Loucy (cell line): ENCODE measurements at regions not wholly inside any gene's neighbourhood (a gene's known extent, or its start where the extent isn't known, plus 50 kb on each side); places are given as distances from the start of the nearest gene placed in this dataset.

Experiments used
- H2AFZ ChIP-seq: fragments of 200-600 bp; sonication (generic); 2 replicates; pipeline ENCODE4 v1.6.0; 2016; ENCODE audit warnings: antibody characterized with exemption, mild to moderate bottlenecking, low read length, moderate library complexity
- H3F3A ChIP-seq: fragments of 200-600 bp; 2 replicates; pipeline ENCODE4 v1.6.0; 2016; ENCODE audit warnings: antibody characterized with exemption, low read depth, mild to moderate bottlenecking
- H3K27me3 ChIP-seq: fragments of 200-600 bp; sonication (generic); 2 replicates; pipeline ENCODE4 v1.6.1; 2014; ENCODE audit warnings: low read length, mild to moderate bottlenecking; ENCODE audit not compliant: insufficient read depth, poor library complexity, severe bottlenecking
- H3K36me3 ChIP-seq: fragments of 200-600 bp; sonication (generic); 2 replicates; pipeline ENCODE4 v1.6.1; 2016; ENCODE audit warnings: low read length; ENCODE audit not compliant: insufficient read depth
- H3K4me1 ChIP-seq: fragments of 200-600 bp; sonication (generic); 2 replicates; pipeline ENCODE4 v1.5.1; 2014; ENCODE audit warnings: low read length, mild to moderate bottlenecking; ENCODE audit not compliant: insufficient read depth, poor library complexity, severe bottlenecking
- H3K4me2 ChIP-seq: fragments of 200-600 bp; sonication (generic); 2 replicates; pipeline ENCODE4 v1.6.0; 2014; ENCODE audit warnings: antibody characterized with exemption, low read length, low read depth, mild to moderate bottlenecking; ENCODE audit not compliant: poor library complexity, severe bottlenecking
- H3K4me3 ChIP-seq: fragments of 200-600 bp; sonication (generic); 2 replicates; pipeline ENCODE4 v1.5.1; 2014; ENCODE audit warnings: low read length, mild to moderate bottlenecking, mixed read lengths; ENCODE audit not compliant: poor library complexity, severe bottlenecking
- H3K79me2 ChIP-seq: fragments of 200-600 bp; sonication (generic); 2 replicates; pipeline ENCODE4 v1.6.1; 2014; ENCODE audit warnings: low read length; ENCODE audit not compliant: insufficient read depth
- H3K9ac ChIP-seq: fragments of 200-600 bp; sonication (generic); 2 replicates; pipeline ENCODE4 v1.6.0; 2014; ENCODE audit warnings: mild to moderate bottlenecking, low read depth, low read length, moderate library complexity; ENCODE audit not compliant: poor library complexity, severe bottlenecking
- H3K9me2 ChIP-seq: fragments of 200-600 bp; sonication (generic); replicated peaks from 2 replicates; pipeline ENCODE4 v1.6.1; 2016; ENCODE audit warnings: low read depth, low read length, mixed read lengths
- H3K9me3 ChIP-seq: fragments of 200-600 bp; sonication (generic); 2 replicates; pipeline ENCODE4 v1.6.1; 2014; ENCODE audit warnings: mild to moderate bottlenecking, antibody characterized with exemption, low read length, low read depth; ENCODE audit not compliant: insufficient read depth
- H4K20me1 ChIP-seq: fragments of 200-600 bp; sonication (generic); 2 replicates; pipeline ENCODE4 v1.6.0; 2014; ENCODE audit warnings: antibody characterized with exemption, low read length, mild to moderate bottlenecking; ENCODE audit not compliant: insufficient read depth, poor library complexity, severe bottlenecking
- CTCF ChIP-seq: fragments of 200-600 bp; sonication (generic); conservative IDR thresholded peaks from 2 replicates; pipeline ENCODE4 v1.5.1; 2014; ENCODE audit warnings: mild to moderate bottlenecking, antibody characterized with exemption, low read length
- EZH2phosphoT487 ChIP-seq: fragments of 200-600 bp; IDR thresholded peaks from 2 replicates; pipeline ENCODE4 v1.6.1; 2018; ENCODE audit warnings: antibody characterized with exemption, mild to moderate bottlenecking, moderate library complexity, borderline replicate concordance

GRCh38 chr18:78208461-78208860 lies 771.2 kb upstream of the SALL3 start:
- no peaks in the 10 kb centered on the region for H4K20me1 ChIP-seq

GRCh38 chr18:78213361-78213994 lies 766.1 kb upstream of the SALL3 start:
- no peak overlapping the region for H3K9ac ChIP-seq
- no peaks in the 10 kb centered on the region for H3K27me3 ChIP-seq
- H3K4me2 ChIP-seq: no peak overlapping the region
- no peaks in the 10 kb centered on the region for H3F3A ChIP-seq
- no peaks in the 10 kb centered on the region for H3K4me1 ChIP-seq
- H3K9me3 ChIP-seq: no peaks in the 10 kb centered on the region; the same call in 1 of the 2 replicates
- no peak overlapping the region for H3K4me3 ChIP-seq
- no peaks in the 10 kb centered on the region for H3K9me2 ChIP-seq
- no peaks in the 10 kb centered on the region for H3K79me2 ChIP-seq
- H3K36me3 ChIP-seq: no peaks in the 10 kb centered on the region
- no peaks in the 10 kb centered on the region for H4K20me1 ChIP-seq
- no peak for TF ChIP-seq EZH2phosphoT487
- TF ChIP-seq CTCF: no peak
- no peak overlapping the region for H2AFZ ChIP-seq

More at GRCh38 chr18:78208461-78208860, 771.2 kb upstream of the SALL3 start:
- H3K36me3 ChIP-seq: no peaks in the 10 kb centered on the region
- no peak overlapping the region for H3K4me2 ChIP-seq
- no peaks in the 10 kb centered on the region for H3K4me1 ChIP-seq
- H3F3A ChIP-seq: no peaks in the 10 kb centered on the region
- no peaks in the 10 kb centered on the region for H3K9me2 ChIP-seq
- no peaks in the 10 kb centered on the region for H3K79me2 ChIP-seq
- no peak overlapping the region for H3K9ac ChIP-seq
- no peak overlapping the region for H3K4me3 ChIP-seq
- H2AFZ ChIP-seq: no peak overlapping the region
- TF ChIP-seq CTCF (no peak), EZH2phosphoT487 (no peak)
- no peaks in the 10 kb centered on the region for H3K27me3 ChIP-seq
- no peaks in the 10 kb centered on the region; the same call in 1 of the 2 replicates for H3K9me3 ChIP-seq

- Histone ChIP-seq H3K27me3 (no peaks in the 10 kb centered on the region), H3K9me2 (no peaks in the 10 kb centered on the region), H3K36me3 (no peaks in the 10 kb centered on the region), H2AFZ (no peak overlapping the region), H3K79me2 (no peaks in the 10 kb centered on the region), H3K9me3 (no peaks in the 10 kb centered on the region), H3K4me1 (no peaks in the 10 kb centered on the region), H3K9ac (no peak overlapping the region), H3K4me2 (no peak overlapping the region), H3K4me3 (no peak overlapping the region), H4K20me1 (no peaks in the 10 kb centered on the region), H3F3A (no peaks in the 10 kb centered on the region)
- TF ChIP-seq CTCF (no peak), EZH2phosphoT487 (no peak)
These were observed 758.1 kb upstream of the SALL3 start for GRCh38 chr18:78221496-78221895.
